Mucosa of gallbladder (tissue), 1 donor: ENCODE measurements at regions not wholly inside any gene's neighbourhood (a gene's known extent, or its start where the extent isn't known, plus 50 kb on each side); places are given as distances from the start of the nearest gene placed in this dataset.

Experiments used
- DNase-seq: peaks from one replicate; pipeline ENCODE4 v3.0.0-alpha.2; 2020; ENCODE audit warnings: low spot score
- donor health status: DM: no; HTN: no; CAD: no.

DNA sequence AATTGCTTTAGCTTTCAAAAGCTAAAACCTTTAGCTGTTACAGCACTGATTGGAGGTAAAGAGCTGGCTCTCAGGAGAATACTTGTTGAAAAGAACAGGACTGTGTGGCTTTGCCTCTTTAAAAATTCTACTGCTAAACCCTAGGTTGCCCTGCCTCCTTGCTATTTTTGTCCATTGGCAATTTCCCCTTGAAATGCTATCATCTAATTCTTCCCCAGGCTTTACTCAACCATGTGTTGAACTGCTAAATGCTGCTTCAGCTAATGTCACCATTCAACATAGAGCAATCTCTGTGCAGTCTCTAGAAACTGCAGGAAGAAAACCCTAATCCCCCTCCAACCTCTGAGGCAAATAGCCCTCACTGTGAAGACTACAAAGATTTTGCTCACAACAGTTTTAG lies 203.7 kb upstream of the ARX start:
- DNase-seq: no peak

DNA sequence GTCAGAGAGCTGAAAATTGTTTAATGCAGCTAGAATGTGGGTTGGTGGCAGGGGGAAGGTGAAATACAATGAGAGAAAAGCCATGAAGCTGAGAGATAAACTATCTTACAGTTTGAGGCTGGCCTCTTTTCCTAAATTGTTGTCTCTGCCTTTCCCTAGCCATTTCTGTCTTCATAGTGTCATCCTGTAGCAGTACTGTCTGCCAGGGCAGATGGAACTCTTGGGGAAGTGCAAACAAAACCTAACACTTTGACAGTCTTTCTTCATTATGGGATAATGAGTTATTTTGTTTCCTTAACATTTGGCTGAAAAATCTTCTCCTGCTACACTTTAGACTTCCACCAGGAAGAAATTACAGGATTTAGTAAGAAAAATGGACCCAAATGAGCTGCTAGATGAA lies 197.8 kb upstream of the ARX start:
- no peak for DNase-seq

DNA sequence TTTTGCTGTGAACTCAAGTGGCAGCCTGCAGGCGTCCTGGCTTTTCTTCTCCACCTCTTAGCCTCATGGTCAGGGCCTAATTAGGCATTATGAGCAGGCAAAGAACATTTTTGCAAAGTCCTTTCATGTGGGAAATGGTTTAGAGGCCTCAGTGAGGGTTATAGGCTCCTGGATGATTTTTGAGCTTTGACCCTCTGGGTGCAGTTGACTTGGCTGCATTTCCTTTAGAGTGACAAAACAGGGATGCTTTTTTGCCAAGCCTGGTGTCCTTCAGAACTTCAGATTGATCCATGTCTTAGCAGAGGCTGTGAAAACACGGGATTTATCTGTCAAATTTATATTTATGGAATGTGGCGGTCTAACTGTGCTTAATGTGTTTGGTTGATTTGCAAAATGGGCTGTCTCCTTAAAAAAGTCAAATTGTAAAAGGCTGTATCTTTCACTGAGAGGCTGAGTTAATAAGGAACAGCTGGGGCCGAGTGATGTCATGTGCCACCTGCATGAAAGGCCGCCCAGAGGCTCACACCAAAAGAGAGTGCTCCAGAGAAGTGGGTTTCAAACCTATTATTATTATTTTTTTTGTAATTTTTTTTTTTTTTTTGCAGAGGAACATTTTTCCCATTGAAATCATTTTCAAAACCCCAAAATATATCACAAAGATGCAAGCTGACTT lies 192.2 kb upstream of the ARX start:
- no peak for DNase-seq

DNA sequence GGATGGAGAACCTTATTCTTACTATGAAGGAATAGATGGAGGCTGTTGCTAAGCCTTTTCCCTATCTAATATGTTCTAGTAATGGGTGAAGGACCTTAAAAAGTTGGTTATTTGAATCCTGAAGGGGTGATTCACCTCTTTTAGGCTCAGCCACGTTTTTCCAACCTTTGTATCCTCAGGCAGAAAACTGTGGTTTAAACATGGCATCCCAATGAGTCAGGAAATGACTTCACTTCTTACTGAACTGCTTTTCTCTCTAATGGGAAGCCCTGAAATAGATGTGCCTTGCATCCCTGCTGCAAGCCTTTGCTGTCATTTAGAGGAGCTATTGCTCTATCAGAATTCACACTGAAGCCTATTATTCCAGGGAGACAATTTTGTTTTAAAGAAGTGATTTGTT lies 191.0 kb upstream of the ARX start:
- no peak for DNase-seq

DNA sequence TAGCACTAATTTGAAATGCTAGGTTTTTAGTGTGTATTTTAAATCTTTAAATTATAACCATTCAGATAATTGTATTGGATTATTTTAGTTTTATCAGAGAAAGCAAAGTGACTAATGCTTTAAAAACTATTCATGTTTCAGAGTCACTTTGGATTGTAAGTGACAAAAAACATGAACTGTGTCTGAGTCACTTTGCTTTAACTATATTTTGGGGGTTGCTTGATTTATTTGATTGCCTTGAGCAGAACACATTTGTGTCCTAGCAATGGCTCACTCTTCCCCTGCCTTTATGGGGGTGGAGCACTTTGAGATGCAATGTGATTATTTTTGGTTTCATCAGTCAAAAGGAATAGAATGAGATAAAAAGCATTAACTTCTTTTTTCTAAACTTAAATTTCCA lies 188.4 kb upstream of the ARX start:
- no peak for DNase-seq

DNA sequence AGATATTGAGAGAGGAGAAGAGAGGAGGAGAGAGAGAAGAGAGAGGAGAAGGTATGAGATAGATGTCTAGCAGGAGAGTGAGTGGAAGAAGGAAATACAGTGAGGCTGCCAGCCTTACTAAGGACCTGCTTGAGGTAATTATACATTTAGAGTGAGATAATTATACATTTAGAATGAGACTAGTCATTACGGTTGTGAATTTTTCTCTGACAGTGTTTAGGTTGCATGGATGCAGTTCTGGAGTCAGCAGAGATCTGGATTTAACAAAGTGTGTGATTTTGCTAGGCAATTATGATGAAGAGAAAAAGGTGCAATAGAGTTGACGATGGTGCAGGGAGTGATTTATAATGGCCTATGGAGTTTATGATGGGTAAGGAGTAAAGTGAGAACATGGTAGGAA lies 187.1 kb upstream of the ARX start:
- DNase-seq: no peak

DNA sequence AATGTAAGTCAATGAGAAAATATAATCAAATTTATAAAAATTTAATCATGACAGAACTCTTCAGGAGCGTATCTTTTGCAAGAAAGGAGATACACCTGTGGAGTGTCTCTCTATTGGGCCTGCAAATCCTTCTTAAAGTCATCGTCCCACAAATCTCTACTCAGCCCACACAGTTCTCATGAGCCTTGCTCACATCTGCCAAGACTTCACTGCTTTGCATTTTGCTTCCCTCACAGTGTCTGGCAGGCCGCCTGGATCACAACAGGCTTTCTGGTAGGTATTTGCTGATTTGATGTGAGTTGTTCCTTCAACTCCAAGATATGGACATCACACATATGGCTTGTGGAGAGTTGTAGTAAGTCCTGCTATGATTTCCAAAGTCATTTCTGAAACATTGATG lies 183.1 kb upstream of the ARX start:
- no peak for DNase-seq

DNA sequence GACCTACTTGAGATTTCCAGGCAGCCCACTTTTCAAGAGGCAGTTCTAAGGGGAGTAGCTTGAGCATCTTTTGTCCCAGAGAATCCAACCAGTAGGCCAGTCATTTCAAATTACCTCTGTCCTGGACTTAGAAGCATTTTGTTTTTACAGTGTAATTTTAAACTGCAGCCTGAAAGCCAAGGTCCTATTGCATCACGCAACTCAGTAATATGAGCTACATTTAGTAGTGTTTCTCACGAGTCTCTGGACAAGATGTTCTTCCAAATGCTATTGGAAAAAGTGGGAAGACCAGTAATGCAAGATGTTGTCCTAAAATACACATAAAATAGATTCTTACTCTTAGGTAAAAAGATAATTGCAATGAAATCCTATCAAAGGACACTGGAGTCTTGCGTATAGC lies 182.5 kb upstream of the ARX start:
- DNase-seq: no peak

DNA sequence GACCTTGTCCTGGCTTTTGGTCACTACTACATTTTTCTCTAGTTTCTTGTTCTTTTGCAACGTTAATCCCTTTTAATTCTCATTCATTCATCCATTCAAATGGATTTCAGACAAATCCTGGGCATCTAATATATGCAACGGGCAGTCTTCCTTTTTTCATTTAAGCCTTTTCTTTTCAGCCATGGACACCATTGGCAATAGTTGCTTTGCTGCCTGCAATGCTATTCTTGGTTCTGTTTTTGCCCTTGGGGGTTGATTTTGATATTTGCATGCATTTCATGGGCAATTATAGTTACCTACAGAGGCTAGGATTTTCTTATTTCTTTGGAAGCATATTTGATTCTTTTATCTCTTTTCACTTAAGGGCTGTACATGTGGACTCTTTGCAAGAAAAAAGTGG lies 180.5 kb upstream of the ARX start:
- no peak for DNase-seq

DNA sequence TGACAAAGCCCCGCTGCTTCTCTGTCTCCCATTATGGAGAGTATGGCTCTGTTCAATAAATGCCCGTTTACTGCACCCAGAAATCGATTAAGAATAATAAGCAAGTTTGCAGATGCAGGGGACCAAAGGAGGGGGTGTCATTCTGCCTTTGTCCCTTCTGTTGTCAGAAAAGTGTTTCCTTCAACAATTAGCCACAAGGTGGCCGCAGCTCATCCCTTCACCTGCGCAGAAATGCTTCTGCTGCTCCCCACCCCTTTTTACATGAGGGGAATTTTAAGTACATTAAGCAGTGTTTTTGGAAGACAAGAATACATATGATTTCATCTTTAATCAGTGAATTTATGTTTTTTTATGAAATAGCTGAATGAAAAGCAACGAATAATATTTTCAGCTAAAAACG lies 175.6 kb upstream of the ARX start:
- DNase-seq: no peak

DNA sequence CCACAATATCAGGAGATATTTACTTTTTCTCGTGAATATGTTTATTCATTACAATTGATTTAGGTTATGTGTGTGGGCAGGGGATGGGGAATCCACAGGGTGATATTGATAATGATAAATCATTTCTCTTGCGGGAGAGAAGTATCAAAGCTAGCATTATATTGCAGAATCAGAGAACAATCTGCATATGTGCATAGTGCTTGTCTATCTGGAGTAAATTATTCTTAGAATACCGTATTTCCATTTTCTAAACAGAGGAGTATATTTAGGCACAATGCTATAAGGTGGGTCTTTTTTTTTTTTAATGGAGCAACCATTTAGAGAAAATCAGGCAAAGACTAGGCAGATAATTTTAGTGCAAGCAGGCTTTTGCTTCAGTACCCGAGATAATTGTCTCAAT lies 166.0 kb upstream of the ARX start:
- no peak for DNase-seq

DNA sequence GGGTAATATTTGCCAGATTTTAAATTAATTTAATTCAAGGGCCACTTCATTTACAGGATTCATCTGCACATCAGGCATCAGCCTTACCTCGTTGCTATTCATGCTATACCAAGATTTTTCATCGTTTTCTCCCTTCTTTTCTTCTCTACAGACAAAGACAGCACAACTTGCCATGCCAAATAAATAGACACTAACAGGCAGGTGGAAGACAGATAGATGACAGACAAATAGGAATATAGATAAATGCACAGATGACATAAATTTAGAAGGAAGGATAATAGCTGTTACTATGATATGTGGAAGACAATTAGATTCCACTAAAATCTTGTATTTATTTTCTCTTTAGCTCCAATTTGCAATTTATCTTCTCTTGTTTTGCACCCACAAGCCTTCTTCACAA lies 164.5 kb upstream of the ARX start:
- DNase-seq: no peak

DNA sequence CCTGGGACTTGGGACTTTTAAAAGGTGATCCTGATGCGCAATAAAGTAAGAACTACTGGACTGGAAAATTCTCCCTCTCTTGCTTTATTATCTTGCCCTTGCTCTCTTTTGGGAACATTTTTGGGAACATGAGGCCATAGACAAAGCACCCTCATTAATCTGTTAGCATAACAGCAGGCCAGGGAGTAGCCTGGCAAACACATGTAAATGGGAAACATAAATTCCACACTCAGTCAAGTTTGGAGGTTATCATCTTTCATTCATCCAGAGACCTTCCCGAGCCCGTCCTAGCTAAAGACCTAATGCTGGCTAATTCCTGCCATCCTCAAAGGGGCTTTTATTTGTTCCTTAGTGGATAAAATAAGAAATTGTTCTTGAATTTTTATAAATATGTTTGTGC lies 162.8 kb upstream of the ARX start:
- no peak for DNase-seq

DNA sequence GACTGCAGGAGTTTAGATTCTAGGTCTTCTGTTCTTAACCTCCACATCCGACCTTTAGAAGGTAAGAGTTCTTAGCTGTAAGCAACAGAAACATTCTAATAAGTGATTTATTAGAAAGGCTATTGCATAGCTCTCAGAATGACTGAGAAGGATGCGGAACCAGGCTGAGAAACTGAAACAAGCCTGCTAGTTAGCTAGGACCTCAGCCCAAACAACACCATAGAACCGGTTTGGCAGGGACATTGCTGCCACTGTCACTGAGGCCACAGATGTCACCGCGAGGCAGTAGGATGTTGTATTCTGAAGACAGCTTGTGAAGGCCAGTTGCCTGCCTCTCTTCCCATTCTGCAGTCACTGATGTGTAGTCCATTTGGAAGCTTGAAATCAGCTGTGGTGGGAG lies 160.0 kb upstream of the ARX start:
- peak; percentile 26 for DNase-seq

DNA sequence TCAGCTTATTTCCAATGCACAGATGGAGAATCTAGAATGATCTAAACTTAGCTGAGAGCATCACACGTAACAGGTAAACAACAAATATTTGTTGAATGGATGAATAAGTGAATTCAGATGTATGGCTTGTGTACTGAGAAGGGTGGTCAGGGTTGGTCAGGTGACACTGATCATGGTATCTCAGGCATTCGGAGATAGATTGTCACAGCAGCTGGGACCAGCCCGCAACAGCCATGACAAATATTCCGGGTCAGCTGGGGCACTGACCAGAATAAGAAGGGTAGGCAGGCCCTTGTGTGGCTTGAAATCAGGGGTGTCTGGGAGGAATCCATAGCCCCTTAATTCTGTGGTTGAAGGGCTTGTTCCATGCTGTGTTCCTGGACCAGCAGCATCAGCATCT lies 159.4 kb upstream of the ARX start:
- no peak for DNase-seq

DNA sequence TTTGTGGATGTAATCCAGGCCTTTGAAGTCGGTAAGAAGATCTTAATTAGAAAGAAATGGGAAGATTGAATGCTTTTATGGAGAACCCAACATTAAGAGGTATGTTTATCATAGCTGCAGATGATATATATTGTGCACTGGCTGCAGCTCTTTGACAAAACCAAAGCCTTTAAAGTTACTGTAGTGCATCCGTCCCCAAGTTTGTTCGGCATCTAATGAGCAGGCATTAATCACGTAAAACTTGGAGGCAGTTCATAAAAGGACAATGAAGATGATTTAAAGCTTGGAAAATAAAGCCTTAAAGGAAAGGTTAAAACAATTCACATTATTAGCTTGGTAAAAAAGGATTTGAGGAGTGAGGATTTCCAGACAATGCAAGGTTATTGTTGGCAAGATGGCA lies 150.8 kb upstream of the ARX start:
- DNase-seq: no peak

DNA sequence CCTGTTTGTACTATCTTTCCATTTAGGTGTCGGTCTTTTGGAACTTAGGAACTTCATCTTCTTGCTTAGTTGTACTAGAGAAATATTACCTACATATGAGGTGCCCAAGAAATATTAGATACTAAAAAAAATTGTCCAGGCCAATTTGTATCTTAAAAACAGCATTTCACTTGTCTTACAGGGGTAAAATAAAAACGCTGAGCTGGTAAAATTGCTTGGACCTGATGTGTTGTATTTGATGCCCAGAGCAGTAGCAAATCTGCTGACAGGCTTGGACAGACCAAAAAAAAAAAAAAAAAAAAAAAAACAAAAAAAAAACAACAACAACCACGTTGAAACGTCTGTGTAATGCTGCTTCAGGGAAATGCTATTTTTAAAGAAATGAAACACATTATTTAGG lies 150.4 kb upstream of the ARX start:
- no peak for DNase-seq

DNA sequence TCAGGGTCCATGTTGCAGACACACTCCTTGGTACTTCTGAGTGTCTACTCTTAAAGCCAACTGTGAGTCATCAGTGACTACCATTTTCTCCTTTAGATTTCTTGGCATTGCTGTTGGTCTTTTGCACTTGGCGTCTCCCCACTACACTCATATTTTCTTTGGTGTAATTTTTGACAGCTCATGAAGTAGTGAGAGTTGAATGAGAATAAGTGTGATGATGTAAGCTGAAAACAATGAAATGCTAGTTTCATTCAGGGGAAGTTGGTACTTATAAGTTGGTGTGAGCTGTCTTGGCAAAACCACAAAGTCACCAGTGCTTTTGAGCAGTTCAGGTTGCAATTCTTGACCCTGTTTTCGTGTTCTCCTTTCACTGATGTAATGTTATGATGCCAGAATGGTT lies 142.9 kb upstream of the ARX start:
- DNase-seq: no peak

DNA sequence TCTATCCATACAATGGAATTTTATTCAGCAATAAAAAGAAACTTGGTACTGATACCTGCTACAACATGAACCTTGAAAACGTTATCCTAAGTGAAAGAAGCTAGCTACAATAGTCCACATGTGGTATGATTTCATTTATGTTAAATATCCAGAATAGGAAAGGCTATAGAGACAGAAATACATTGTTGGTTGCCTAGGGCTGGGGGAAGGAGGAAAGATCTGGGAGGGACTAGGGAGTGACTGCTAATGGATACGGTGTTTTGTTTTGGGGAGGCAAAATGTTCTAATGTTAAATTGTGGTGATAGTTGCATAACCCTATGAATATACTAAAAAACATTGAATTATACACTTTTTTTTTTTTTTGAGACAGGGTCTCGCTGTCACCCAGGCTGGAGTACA lies 141.1 kb upstream of the ARX start:
- DNase-seq: no peak

DNA sequence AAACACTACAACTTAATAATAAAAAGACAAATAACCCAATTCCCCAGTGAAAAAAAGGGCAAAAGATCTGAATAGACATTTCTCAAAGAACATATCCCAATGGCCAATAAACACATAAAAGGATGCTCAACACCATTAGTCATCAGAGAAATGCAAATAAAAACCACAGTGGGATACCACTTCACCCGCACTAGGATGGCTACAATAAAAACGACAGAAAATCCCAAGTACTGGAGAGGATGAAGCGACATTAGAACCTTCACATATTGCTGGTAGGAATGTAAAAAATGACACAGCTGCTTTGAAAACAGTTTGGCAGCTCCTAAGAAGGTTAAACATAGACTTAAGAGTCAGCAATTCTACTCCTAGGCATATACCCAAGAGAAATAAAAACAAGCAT lies 140.6 kb upstream of the ARX start:
- DNase-seq: no peak

DNA sequence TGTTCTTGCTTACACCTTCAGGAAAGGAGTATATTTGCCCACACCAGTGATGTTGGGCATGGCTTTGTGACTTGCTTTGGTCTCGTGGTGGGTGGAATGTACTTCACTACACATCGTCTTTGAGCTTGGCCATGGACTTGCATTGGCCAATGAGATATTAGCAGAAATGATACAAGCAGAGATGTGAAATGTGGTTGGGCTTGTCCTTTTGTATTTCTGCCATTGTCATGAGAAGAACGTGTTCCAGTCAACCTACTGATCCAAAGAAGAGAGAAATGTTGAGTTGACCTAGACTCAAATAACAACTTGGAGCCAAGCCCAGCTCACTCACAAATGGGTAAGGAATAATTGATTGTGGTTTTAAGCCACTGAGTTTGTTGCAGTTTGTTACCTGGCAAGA lies 138.4 kb upstream of the ARX start:
- DNase-seq: no peak

DNA sequence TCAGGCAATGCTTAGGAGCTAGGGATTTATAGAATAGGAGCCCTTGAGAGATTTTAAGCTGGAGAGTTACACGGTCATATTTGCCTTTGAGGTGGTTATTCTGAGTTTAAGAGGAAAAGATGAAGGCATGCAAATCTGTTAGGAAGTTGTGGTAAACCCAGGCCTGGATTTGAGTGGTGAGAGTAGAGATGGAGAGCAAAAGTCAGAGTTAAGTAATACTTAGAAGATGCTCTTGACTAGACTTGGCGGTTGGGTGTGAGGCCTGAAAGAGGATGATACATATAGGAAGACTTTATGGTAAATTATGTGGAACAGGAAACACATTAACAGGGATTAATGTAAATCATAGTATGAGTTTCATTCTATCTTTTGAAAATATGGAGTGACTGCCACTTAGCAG lies 136.0 kb upstream of the ARX start:
- no peak for DNase-seq

DNA sequence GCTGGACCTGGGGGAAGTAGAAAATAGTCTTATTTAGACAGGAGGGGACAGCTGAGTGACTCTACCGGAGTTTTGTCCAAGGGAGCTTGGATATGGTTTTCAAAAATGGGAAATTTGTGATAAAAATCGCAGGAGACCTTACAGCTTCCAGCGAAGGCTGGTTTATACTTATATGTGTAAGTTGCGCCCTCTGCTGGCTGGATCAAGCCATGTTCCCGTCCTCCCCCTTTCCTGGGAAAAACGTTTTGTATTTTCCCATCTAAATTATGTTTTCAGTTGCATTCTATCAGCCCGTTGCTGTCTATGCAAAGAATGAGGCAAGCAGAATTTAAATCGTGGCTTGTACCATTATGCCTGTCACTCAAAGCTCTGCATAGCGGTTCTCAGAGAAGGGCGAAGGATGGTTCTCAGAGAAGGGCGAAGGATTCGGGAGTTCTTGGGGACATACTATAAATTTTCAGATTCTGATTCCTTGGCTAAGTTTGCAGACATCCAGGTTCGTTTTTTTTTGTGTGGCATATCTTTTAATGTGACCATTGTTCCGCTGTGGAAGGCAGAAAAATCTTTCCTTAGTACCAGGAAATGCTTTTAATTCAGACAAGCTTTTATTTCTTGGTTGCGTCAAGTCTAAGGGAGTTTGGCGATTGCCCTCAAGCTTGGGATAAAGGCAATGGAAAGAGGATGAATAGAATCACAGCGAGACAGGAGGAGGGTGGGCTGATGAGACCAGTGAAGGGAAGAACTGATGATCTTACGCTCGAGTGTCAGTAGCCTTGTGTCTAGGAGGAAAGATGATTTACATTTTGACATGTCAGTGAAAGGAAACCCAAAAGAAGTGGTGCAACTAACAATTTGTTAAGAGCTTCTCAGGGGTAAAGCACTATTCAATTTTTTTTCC lies 128.5 kb upstream of the ARX start:
- DNase-seq: peak; percentile 55

DNA sequence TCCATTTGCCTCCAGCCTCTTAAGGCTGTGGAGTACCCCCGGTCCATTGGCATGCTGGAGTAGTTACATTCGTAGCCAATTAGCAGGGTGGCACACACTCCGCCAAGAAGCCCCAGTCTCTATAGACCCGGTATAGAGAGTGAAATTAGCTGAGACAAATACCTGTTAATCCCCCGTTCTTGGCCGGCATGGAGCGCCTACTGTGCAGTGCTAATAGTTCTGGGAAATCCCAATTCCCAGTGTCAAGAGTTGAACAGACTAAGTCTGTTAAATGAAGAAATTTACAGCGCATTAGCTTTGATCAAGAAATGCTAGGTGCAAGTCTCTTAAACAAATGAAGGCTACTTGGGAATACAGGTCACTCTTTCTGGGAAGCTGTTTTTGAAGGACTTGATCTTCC lies 127.8 kb upstream of the ARX start:
- DNase-seq: no peak
